ENCODE measurements at regions not wholly inside any gene's neighbourhood (a gene's known extent, or its start where the extent isn't known, plus 50 kb on each side); places are given as distances from the start of the nearest gene placed in this dataset.

DNA sequence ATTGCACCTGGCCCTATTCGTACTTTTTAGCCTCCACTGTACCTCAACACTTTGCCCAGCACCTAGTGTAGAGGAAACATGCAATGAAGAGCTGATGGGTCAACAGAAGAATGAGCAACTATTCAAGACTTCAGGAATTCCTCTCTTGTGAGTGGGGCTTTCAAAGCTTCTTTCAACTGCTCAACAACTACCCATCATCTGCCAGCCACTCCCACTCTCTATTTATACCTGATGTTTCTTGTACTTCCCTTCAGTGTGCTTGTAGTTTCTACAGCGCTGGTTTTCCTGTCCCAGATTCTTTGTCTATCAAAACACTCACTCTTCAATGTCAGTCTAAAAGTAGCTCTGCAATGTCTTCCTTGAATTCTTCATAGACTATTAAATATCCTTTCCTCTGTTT lies 168.3 kb upstream of the LPP start:
- no peaks in the 10 kb centered on the region for H3K9me3 ChIP-seq (ENCODE audit: control insufficient read depth, low read depth, low read length)
- no peak overlapping the region for H3K27ac ChIP-seq (ENCODE audit: low read length)
- H3K4me1 ChIP-seq (ENCODE audit: control insufficient read depth, low read depth, low read length): peaks cover 15% of the 10 kb centered on the region
- H3K9ac ChIP-seq (ENCODE audit: low read length): no peak overlapping the region
- no peaks in the 10 kb centered on the region for H3K36me3 ChIP-seq (ENCODE audit: control insufficient read depth, low read depth, low read length)
- no peak overlapping the region for H3K4me3 ChIP-seq (ENCODE audit: low read length)
- H3K27me3 ChIP-seq (ENCODE audit: control insufficient read depth, insufficient read depth, low read length): no peaks in the 10 kb centered on the region

DNA sequence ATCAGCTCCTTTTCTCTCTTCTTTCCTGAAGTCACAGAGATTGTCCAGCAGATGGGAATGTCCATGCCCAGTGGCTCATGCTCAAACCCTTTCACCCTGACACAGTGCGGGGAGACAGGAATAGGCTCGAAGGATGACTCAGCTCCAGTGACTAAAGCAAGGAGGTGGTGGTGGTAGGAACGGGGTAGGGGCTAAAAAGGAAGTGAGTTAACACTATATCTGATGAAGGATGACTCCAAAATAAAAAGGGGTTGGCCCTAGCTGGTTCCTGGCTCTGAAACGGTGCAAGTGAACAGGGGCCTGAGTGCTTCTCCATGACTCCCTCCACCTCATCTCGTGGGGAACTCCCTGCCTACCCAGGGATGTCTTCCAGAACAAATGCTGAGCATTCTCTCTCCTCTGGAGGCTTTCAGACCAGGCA lies 167.4 kb upstream of the LPP start:
- peaks cover 21% of the 10 kb centered on the region for H3K4me1 ChIP-seq (ENCODE audit: control insufficient read depth, low read depth, low read length)
- H3K9me3 ChIP-seq (ENCODE audit: control insufficient read depth, low read depth, low read length): no peaks in the 10 kb centered on the region
- no peaks in the 10 kb centered on the region for H3K27me3 ChIP-seq (ENCODE audit: control insufficient read depth, insufficient read depth, low read length)
- H3K27ac ChIP-seq (ENCODE audit: low read length): no peak overlapping the region
- no peaks in the 10 kb centered on the region for H3K36me3 ChIP-seq (ENCODE audit: control insufficient read depth, low read depth, low read length)
- H3K9ac ChIP-seq (ENCODE audit: low read length): no peak overlapping the region
- no peak overlapping the region for H3K4me3 ChIP-seq (ENCODE audit: low read length)

DNA sequence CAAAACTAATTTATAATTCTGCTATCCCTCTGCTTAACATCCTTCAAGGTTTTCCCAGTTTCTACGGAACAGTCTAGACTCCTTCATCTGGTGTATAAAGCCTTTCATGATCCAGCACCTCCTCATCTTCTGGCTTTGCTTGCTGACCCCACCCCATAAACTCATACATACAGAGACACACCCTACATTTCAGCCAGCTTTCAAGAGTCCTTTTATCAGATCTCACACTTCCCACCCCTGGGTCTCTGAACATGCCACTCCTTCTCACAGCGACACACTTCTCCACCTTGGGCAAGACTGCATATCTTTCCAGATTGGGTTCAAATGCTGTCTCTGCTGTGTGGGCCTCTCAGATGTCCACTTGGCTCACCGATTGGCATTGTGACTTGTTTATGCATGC lies 166.8 kb upstream of the LPP start:
- H3K27me3 ChIP-seq (ENCODE audit: control insufficient read depth, insufficient read depth, low read length): no peaks in the 10 kb centered on the region
- H3K27ac ChIP-seq (ENCODE audit: low read length): no peak overlapping the region
- no peak overlapping the region for H3K4me3 ChIP-seq (ENCODE audit: low read length)
- H3K36me3 ChIP-seq (ENCODE audit: control insufficient read depth, low read depth, low read length): no peaks in the 10 kb centered on the region
- H3K9ac ChIP-seq (ENCODE audit: low read length): no peak overlapping the region
- no peaks in the 10 kb centered on the region for H3K9me3 ChIP-seq (ENCODE audit: control insufficient read depth, low read depth, low read length)
- peaks cover 21% of the 10 kb centered on the region for H3K4me1 ChIP-seq (ENCODE audit: control insufficient read depth, low read depth, low read length)

DNA sequence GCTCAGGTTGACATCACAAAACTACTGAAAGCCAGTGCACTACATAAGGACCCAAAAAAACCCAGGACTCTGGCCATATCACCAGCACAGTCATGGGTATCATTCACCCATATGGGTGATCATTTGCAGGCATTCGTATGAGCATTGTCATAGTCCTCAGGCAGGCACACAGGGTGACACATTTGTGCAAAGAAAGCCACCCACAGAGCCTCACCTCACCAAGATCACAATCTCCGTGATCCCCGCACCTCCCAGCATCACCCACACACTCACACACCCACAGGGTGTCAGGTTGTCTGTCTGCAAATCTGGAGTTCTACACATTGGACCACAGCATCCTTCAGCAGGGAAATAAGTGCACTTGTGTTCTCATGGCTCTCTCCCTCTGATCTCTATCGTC lies 166.0 kb upstream of the LPP start:
- H3K4me1 ChIP-seq (ENCODE audit: control insufficient read depth, low read depth, low read length): peaks cover 21% of the 10 kb centered on the region

DNA sequence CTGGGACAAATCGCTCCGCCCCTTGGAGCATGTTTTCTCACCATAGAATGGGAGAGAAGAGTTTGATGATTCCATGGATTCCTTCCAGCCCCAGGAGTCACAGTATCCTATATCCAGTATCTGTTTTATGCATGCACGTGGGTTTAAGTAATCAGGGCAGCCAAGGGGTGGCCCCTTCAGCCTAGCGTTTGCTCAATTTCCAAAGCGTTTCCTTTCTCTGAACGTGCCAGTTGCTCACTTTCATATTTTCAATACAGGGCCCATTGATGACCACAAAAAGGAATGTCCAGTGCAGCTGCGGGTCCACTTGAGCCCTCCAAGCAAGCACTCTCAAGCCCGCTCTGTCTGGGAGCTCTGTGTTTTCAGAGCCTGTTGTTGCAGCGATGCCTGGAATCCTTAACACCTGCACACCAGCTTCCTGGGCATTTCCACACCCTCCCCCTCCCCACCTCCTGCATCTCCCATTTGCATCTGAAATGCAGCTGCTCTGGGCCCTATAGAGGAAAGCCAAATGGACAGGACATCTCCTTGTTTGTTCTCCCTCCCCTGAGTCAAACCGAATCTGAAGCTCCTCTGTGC lies 164.3 kb upstream of the LPP start:
- Histone ChIP-seq H3K4me3 (ENCODE audit: low read length) (peak overlapping the region; percentile 65), H3K4me1 (ENCODE audit: control insufficient read depth, low read depth, low read length) (peaks cover 21% of the 10 kb centered on the region), H3K9me3 (ENCODE audit: control insufficient read depth, low read depth, low read length) (no peaks in the 10 kb centered on the region), H3K27ac (ENCODE audit: low read length) (peak overlapping the region; percentile 79), H3K9ac (ENCODE audit: low read length) (peak overlapping the region; percentile 40), H3K36me3 (ENCODE audit: control insufficient read depth, low read depth, low read length) (no peaks in the 10 kb centered on the region), H3K27me3 (ENCODE audit: control insufficient read depth, insufficient read depth, low read length) (no peaks in the 10 kb centered on the region)

More for the DNA sequence above, 166.0 kb upstream of the LPP start:
- Histone ChIP-seq H3K9ac (ENCODE audit: low read length) (no peak overlapping the region), H3K27me3 (ENCODE audit: control insufficient read depth, insufficient read depth, low read length) (no peaks in the 10 kb centered on the region), H3K4me3 (ENCODE audit: low read length) (no peak overlapping the region), H3K36me3 (ENCODE audit: control insufficient read depth, low read depth, low read length) (no peaks in the 10 kb centered on the region), H3K27ac (ENCODE audit: low read length) (no peak overlapping the region), H3K9me3 (ENCODE audit: control insufficient read depth, low read depth, low read length) (no peaks in the 10 kb centered on the region)

DNA sequence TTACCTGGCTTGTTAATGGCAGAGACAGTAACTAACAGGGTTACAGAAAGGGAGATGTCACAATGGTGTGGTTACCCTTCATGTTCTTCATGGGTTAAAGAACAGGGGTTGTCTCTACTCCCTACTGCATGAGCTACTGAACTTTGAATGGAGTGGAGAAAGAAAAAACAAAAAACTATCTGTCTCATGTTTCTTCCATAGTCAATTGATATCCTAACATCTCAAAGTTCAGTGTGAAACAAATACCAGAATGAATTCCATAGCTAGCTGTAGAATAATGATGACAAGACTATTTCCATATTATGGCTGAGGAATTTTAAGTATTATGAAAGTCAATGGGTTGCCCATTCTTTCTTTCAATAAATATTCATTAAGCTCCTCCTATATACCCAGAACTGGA lies 161.3 kb upstream of the LPP start:
- Histone ChIP-seq H3K27ac (ENCODE audit: low read length) (no peak overlapping the region), H3K4me3 (ENCODE audit: low read length) (no peak overlapping the region), H3K9ac (ENCODE audit: low read length) (no peak overlapping the region), H3K27me3 (ENCODE audit: control insufficient read depth, insufficient read depth, low read length) (no peaks in the 10 kb centered on the region), H3K4me1 (ENCODE audit: control insufficient read depth, low read depth, low read length) (peaks cover 21% of the 10 kb centered on the region), H3K9me3 (ENCODE audit: control insufficient read depth, low read depth, low read length) (no peaks in the 10 kb centered on the region), H3K36me3 (ENCODE audit: control insufficient read depth, low read depth, low read length) (no peaks in the 10 kb centered on the region)

DNA sequence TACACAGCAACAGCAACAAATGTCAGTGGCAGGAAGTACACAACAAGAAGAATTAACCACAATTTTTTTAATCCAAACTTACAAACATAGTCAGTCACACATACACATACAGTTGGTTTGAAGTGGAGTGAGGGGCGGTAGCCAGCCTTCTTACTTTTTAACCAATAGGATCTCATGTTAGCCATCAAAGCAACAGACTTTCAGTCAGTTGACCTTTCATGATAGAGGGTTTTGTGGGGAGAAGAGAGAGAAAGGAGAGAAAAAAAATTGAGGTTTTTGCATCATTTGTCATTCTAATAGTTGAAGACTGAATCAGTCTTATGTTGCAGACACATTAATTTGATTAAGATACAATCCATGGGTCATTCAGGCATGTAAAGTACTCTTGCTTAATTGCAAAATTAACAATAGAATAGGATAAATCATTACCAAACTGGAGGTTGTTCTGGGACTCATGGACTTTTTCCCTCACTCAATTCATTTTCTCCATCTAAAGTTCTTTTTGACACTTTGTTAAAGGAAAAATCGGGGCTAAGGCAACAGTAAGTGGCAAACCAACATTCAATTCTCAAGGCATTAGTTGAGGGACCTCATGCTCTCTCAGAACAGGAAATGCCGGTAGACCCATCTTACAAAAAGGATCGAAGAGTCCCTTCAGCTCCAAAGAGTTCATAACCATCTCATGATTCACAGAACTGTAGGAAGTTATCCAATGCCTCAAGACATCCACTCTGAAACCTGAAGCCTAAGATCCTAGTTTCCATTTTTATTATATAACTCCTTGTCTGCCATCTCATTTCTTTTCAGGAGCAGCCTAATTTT lies 159.5 kb upstream of the LPP start:
- H3K27me3 ChIP-seq (ENCODE audit: control insufficient read depth, insufficient read depth, low read length): no peaks in the 10 kb centered on the region
- H3K9ac ChIP-seq (ENCODE audit: low read length): no peak overlapping the region
- H3K36me3 ChIP-seq (ENCODE audit: control insufficient read depth, low read depth, low read length): no peaks in the 10 kb centered on the region
- H3K4me3 ChIP-seq (ENCODE audit: low read length): no peak overlapping the region
- peaks cover 16% of the 10 kb centered on the region for H3K4me1 ChIP-seq (ENCODE audit: control insufficient read depth, low read depth, low read length)
- no peak overlapping the region for H3K27ac ChIP-seq (ENCODE audit: low read length)
- H3K9me3 ChIP-seq (ENCODE audit: control insufficient read depth, low read depth, low read length): no peaks in the 10 kb centered on the region

DNA sequence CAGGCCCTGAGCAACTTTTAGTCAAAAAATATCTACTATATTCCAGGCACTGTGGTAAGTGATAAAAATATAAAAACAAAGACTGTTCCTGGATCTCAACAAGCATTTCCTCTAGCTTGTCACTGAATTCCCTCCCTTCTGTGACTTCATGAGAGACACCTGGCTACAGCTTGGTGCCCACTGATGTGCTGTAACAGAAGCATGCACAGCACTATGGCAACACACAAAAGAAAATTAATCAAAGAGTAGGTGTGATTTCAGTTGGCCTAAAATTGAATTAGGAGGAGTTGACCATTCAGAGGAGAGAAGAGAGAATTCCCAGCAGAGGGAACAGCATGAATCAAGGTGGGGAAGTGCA lies 158.9 kb upstream of the LPP start:
- Histone ChIP-seq H3K9ac (ENCODE audit: low read length) (no peak overlapping the region), H3K27me3 (ENCODE audit: control insufficient read depth, insufficient read depth, low read length) (no peaks in the 10 kb centered on the region), H3K4me3 (ENCODE audit: low read length) (no peak overlapping the region), H3K4me1 (ENCODE audit: control insufficient read depth, low read depth, low read length) (peaks cover 16% of the 10 kb centered on the region), H3K9me3 (ENCODE audit: control insufficient read depth, low read depth, low read length) (no peaks in the 10 kb centered on the region), H3K27ac (ENCODE audit: low read length) (no peak overlapping the region), H3K36me3 (ENCODE audit: control insufficient read depth, low read depth, low read length) (no peaks in the 10 kb centered on the region)

DNA sequence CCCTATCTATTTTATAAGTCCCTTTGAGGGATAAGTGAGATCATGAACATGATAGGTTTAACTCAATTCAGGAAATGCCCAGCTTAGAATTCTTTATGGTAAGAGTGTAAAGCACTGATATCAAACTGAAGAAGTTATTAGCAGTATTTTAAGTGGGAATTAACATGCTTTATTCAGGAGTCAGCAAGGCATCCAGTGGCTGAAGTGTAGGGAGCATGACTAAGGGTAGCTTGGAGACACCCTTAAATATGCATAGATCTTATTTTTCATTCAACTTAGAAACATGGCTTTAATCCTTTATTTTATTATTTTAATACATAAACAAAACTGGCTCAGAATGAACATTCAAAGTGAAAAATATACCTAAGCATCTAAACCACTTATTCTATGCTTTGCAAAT lies 158.3 kb upstream of the LPP start:
- H3K4me1 ChIP-seq (ENCODE audit: control insufficient read depth, low read depth, low read length): peaks cover 10% of the 10 kb centered on the region
- no peaks in the 10 kb centered on the region for H3K36me3 ChIP-seq (ENCODE audit: control insufficient read depth, low read depth, low read length)

DNA sequence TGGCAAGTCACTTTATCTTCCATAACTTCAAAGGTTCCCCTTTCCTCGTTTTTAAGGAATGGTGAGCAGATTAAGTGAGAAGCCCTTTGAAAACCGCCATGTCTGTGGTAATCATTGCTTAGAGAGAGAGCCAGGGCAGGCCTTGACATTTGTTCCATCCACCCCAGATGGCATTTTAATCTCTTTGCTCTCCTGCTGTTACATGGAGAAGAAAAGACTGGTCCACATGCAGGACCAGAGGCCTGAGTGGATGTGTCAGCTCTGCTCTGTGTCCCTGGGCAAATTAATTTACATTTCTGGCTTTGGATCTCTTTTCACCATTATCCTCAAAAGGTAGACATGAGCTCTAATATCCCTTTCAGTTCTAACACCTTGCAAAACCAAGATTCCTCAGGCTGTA lies 157.3 kb upstream of the LPP start:
- Histone ChIP-seq H3K9ac (ENCODE audit: low read length) (no peak overlapping the region), H3K4me1 (ENCODE audit: control insufficient read depth, low read depth, low read length) (peaks cover 4% of the 10 kb centered on the region), H3K9me3 (ENCODE audit: control insufficient read depth, low read depth, low read length) (no peaks in the 10 kb centered on the region), H3K36me3 (ENCODE audit: control insufficient read depth, low read depth, low read length) (no peaks in the 10 kb centered on the region), H3K4me3 (ENCODE audit: low read length) (no peak overlapping the region), H3K27me3 (ENCODE audit: control insufficient read depth, insufficient read depth, low read length) (no peaks in the 10 kb centered on the region), H3K27ac (ENCODE audit: low read length) (no peak overlapping the region)

More for the DNA sequence above, 158.3 kb upstream of the LPP start:
- Histone ChIP-seq H3K9ac (ENCODE audit: low read length) (no peak overlapping the region), H3K4me3 (ENCODE audit: low read length) (no peak overlapping the region), H3K27me3 (ENCODE audit: control insufficient read depth, insufficient read depth, low read length) (no peaks in the 10 kb centered on the region), H3K27ac (ENCODE audit: low read length) (no peak overlapping the region), H3K9me3 (ENCODE audit: control insufficient read depth, low read depth, low read length) (no peaks in the 10 kb centered on the region)

DNA sequence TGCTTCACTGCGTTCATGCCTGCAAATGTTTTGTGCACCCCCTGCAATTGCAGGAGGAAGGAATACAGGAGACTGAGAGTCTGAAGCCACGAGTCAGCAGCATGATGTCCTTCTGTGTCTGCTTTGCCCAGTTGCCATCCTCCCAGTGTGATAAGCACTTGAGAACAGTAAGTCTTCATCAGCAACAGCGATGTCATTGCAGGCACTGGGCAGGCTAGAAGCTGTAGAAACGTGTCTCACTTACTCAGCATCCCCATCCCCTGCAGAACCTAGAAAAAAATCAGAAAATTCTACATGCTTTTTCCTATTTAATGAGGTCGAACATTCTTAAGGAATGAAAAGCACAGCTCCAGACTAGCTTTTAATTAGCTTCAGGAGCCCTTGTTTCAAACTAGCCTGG lies 156.5 kb upstream of the LPP start:
- H3K27me3 ChIP-seq (ENCODE audit: control insufficient read depth, insufficient read depth, low read length): no peaks in the 10 kb centered on the region
- H3K27ac ChIP-seq (ENCODE audit: low read length): no peak overlapping the region
- H3K4me3 ChIP-seq (ENCODE audit: low read length): no peak overlapping the region
- H3K9ac ChIP-seq (ENCODE audit: low read length): no peak overlapping the region
- H3K4me1 ChIP-seq (ENCODE audit: control insufficient read depth, low read depth, low read length): peaks cover 4% of the 10 kb centered on the region
- H3K36me3 ChIP-seq (ENCODE audit: control insufficient read depth, low read depth, low read length): no peaks in the 10 kb centered on the region
- no peaks in the 10 kb centered on the region for H3K9me3 ChIP-seq (ENCODE audit: control insufficient read depth, low read depth, low read length)

DNA sequence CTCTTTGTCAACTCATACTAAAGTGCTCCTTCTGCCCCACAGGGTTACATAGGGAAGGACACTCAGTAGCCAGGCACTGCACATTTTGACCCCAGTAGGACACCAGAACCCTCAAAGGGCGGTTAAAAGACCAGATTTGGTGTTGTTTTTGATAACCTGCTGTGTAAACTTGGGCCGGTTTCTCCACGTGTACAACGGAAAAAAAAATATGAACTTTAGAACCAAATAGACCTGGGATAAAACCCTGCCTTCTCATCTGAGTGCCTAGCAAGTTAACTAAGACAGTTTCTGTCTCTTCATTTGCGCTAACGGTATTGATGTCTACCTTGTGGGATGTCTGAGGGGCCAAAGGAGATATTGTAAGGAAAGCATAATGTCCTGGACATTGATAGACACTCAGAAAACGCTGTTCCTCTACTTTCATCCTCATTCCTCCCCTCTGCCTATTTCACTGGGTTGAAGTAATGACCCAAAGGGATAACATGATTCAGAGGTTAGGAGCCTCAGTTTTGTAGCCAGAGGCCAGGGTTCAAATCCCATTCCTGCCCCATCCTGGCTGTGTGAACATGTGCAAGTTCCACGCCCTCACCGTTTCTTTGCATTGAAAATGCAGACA lies 155.9 kb upstream of the LPP start:
- H3K27ac ChIP-seq (ENCODE audit: low read length): no peak overlapping the region
- H3K9me3 ChIP-seq (ENCODE audit: control insufficient read depth, low read depth, low read length): no peaks in the 10 kb centered on the region
- H3K36me3 ChIP-seq (ENCODE audit: control insufficient read depth, low read depth, low read length): no peaks in the 10 kb centered on the region
- H3K27me3 ChIP-seq (ENCODE audit: control insufficient read depth, insufficient read depth, low read length): no peaks in the 10 kb centered on the region
- H3K4me1 ChIP-seq (ENCODE audit: control insufficient read depth, low read depth, low read length): peaks cover 4% of the 10 kb centered on the region
- no peak overlapping the region for H3K9ac ChIP-seq (ENCODE audit: low read length)
- H3K4me3 ChIP-seq (ENCODE audit: low read length): no peak overlapping the region
